Activated T-cell treated with anti-CD3 and anti-CD28 coated beads, Interleukin-2, amount 50 U/mL, for 1 hour (primary cell): ENCODE measurements at regions not wholly inside any gene's neighbourhood (a gene's known extent, or its start where the extent isn't known, plus 50 kb on each side); places are given as distances from the start of the nearest gene placed in this dataset.
"Not testable (repeated sequence)": the region's sequence is repeated elsewhere in the genome, so short reads cannot be mapped to it uniquely, and the experiment has no call there.

Experiments
- DNase-seq: peaks from one replicate; pipeline ENCODE4 v3.0.0-alpha.2; 2020

DNA sequence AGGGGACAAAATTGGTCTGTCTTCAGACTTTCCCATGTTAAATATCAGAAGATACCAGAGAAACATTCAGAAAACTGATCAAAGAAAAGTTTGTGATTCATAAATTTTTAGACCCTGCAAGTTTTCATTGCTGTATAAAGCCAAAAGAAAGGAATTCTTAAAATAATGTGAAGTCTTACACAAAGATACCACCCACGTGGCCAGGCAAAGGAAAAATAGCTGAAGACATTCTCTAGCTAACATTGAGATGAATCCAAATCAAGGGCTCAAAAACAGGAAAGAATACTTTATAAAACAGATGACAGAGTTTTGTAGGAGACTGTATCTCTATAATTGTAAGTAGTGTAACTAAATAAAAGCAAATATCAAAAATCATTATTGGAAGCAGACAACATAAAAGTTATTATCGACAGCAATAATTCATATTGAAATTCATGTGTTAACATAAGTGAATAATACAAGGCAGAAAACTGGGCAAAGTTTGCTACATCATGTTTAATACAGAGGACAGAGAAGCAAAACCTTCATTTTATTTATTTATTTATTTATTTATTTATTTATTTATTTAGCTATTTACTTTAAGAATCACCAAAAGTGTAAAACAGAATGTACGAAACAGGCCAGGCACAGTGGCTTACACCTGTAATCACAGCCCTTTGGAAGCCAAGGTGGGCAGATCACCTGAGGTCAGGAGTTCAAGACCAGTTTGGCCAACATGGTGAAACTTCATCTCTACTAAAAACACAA lies 204.6 kb upstream of the SLIT2 start:
- no peak for DNase-seq

DNA sequence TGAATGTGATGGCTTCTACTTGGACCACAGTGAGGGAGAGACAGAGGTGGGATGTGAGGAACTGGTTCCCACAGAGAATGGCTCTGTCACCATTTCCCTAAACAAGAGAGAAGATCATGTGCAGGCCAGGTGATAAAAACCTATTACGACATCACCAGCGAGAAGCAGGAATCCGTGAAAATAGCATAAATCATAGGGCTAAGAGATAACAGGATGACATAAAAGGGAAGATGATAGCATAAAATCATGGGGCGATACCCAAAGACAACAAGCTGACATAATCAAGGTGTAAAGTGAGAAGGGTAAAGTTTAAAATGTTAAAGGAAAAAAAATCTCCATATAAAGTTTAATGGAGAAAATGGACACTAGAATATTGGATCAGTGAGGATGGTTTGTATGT lies 205.5 kb upstream of the SLIT2 start:
- no peak for DNase-seq

- DNase-seq: no peak
Measured at GRCh38 chr4:20044966-20045365, 206.7 kb upstream of the SLIT2 start.

DNA sequence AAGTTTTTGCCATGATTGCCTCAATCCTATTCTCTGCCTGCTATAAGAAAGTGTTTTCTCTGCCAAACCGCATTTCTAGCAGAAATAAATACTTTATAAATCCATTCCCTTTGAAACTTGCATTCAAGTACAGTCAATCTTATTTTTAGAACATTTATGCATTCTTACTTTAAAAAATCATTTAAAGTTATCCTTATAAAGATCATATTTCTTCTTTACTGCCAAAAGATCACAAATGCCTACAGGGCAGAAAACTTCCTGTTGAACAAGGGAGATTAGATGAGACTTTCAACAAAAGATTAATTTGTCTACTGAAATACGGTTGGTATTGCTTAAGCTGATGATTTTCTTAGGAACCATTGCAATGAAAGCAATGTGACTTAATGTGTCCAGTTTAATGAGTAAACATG lies 207.2 kb upstream of the SLIT2 start:
- DNase-seq: no peak

GRCh38 chr4:20043991-20044390 lies 207.7 kb upstream of the SLIT2 start:
- no peak for DNase-seq

DNA sequence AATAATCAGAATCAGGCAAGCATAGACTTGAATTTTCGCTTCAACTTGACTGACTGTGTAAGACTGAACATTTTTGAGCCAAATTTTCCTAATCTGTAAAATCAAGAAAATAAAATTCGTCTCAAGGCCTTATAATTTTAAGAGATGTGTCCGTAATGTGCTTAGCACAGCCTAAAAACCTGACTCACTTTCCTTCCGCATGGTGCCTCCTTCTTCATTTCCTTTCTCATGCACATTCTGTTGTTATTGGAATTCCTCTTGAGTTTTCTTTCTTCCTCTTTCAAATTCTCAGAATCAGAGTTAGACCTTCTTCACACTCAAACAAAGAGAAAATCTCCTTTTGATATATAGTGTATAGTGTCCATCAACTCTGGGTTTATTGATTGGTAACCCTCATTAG lies 208.9 kb upstream of the SLIT2 start:
- DNase-seq: no peak

DNA sequence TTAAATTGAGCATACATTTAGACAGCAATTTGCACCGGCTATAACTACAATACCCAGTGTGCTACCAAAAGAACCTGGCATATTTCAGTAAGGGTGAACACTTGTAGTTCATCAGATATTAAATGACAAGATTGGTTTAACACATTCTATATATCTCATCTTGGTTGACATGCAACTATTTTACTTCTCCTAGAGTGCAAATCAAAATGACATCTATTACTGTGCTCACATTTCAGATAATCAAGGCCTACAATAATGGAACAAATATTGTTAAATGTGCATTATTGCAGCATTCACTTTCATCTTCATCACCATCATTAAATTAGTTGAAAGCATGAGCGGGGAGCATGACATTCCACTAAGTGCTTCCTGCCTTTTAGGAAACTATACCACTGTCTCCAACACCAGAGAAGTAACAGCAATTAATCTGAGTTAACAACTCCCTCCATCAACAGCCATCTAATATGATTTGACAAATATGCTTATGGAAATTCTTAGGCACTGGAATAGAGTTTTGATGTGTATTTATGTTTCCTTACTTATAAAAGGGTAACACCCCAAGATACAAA lies 209.8 kb upstream of the SLIT2 start:
- no peak for DNase-seq

DNA sequence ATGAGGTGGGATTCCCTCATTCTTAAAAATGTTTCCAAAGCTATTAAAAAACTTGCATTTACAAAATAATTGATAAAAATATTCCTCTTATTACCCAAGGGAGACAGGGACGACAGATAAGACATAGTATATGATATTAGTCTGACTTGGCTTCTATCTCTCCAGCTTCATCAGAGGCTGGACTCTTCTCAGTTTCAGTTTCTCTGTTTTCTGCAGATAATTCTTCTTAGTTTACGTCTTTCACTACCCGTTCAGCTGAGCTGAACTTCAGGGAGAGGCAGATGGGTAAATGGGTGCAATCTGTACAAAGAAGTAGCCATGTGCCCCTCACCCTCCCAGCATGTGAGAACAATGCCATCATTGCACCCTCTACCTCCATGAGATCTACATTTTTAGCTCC lies 214.0 kb upstream of the SLIT2 start:
- no peak for DNase-seq

- no peak for DNase-seq
Measured at GRCh38 chr4:20030108-20030507, 221.6 kb upstream of the SLIT2 start.

DNA sequence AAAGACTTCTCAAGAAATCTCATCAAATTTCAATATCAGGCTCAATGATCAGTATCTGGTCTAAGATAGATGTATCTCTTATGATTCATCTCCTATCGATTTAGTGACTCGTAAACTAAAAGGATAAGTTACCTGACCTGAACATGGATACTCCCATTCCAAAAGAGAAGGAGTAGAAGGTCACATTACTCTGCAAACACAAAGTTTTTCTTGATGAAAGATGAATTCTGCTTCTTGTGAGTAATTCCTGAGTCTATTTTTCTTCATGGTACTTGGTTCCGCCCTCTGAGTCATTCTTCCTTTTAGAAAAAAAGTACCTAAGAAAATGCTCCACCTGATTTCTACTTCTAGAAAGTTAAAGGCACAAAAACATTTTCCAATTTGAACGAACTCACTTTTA lies 223.1 kb upstream of the SLIT2 start:
- no peak for DNase-seq

DNA sequence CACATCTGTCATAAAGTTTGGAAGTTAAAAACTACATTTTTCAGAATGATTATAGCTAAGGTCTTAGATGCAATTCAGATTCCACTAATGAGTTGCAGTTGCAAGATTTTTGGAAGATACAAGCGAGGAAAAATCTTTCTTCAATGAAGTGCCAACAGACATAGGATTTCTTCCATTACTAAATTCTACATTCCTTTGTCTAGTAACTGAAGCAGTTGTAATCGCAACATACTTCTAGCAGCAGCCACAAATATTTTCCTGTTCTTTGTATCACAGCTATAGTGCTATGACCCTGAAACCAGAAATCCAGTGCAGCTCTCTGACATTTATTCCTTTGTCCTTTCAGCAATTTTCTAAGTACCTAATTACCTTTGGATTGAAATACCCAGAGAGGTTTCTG lies 225.2 kb upstream of the SLIT2 start:
- no peak for DNase-seq

GRCh38 chr4:20022471-20022870 lies 229.2 kb upstream of the SLIT2 start:
- no peak for DNase-seq

GRCh38 chr4:20020056-20020455 lies 231.6 kb upstream of the SLIT2 start:
- DNase-seq: no peak

DNA sequence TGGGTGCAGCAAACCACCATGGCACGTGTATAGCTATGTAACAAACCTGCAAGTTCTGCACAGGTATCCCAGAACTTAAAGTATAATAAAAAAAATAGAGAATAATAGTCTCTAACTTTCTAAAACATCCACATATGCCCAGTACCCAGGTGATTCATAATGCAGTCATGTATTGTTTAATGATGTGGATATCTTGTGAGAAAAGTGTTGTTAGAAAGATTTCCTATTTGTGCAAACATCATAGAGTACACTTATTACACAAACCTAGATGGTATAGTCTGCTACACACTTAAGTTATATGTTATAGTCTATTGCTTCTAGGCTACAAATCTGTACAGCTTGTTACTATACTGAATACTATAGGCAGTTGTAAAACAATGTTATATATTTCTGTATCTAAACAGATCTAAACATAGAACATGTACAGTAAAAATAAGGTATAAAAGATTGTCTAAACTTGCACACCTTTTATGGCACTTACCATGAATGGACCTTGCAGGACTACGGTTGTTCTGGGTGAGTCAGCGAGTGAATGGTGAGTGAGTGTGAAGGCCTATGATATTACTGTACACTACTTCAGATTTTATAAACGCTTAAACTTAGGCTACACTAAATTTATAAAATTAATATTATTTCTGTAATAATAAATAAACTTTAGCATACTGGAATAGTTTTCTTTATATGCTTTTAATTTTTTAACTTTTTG lies 232.2 kb upstream of the SLIT2 start:
- no peak for DNase-seq

GRCh38 chr4:20017777-20018115 lies 234.0 kb upstream of the SLIT2 start:
- DNase-seq: no peak

DNA sequence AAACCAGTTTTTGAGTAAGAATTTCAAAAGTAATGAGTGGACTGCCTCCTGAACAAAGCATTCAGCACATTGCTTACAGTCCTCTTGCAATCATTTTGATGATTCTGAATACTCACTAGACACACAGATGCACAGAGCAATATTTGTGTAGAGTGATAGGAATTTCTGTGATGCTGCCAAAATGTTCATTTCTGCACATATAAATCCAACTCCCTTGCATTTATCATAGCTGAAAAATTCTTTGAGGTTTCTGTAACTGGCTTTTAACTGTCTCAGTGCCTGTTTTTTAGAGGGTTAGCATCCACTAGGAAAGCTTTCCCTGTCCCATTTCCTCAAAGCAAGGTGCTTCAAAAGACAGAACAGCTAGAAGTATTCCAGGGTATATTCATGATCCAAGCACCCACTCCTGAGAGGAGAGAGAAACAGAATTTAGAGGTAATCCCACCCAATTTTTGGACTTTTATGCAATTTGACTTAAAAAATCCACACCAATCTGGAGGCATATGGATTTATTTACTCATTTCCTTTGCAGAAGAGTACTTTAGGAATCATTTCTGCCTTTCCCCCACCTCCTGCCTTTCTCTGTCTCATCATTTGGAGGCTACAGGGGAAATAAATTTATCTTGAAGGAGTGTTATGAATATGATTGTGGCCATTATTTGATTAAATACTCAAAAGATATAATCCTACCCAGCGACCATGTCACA lies 234.5 kb upstream of the SLIT2 start:
- DNase-seq: no peak

- no peak for DNase-seq
Measured at GRCh38 chr4:20015636-20016224, 236.0 kb upstream of the SLIT2 start.

DNA sequence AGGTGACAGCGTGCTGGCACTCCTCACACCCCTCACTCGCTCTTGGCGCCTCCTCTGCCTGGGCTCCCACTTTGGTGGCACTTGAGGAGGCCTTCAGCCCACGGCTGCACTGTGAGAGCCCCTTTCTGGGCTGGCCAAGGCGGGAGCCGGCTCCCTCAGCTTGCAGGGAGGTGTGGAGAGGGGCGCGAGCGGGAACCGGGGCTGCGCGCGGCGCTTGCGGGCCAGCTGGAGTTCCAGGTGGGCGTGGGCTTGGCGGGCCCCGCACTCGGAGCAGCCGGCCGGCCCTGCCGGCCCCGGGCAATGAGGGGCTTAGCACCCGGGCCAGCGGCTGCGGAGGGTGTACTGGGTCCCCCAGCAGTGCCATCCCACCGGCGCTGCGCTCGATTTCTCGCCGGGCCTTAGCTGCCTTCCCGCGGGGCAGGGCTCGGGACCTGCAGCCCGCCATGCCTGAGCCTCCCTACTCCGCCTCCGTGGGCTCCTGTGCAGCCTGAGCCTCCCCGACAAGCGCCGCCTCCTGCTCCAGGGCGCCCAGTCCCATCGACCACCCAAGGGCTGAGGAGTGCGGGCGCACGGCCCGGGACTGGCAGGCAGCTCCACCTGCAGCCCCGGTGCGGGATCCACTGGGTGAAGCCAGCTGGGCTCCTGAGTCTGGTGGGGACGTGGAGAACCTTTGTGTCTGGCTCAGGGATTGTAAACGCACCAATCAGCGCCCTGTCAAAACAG lies 247.7 kb upstream of the SLIT2 start:
- DNase-seq: not testable (repeated sequence)

GRCh38 chr4:19999775-20000414 lies 251.8 kb upstream of the SLIT2 start:
- no peak for DNase-seq

DNA sequence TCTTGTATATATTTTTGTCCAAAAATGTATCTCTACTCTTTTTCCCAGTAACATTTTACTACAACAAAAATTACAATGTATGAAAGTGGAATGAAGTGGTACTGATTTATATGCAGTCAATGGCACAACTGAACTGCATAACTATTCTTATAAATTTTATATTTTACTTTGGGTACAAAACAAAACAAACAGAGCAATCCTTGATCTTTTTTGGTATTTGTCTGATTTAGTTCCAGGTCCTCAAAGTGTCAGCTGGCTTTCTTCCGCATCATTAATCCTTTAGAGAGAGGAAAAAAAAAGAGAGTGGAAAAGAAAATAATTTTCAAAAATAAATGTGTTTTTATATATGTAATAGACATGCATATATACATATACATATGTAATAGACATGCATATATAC lies 252.4 kb upstream of the SLIT2 start:
- no peak for DNase-seq

DNA sequence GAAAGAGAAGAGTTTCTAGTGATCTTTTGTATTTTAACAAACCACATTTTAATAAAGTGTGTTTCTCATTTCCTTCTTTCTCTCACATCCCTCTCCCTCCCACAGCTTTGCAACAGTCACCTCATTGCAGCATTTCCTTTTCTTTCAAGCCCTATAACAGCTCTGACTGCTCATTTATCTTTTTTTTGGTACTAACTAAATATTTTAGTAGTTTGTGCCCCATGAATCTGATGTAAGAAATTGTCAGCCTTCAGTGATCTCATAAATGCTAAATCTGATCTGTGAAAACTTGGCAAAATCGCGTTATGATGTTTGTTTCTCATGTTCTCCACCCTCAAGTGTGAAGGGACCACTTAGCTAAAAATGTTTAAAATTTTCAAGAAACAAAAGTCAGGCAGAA lies 258.5 kb upstream of the SLIT2 start:
- no peak for DNase-seq

DNA sequence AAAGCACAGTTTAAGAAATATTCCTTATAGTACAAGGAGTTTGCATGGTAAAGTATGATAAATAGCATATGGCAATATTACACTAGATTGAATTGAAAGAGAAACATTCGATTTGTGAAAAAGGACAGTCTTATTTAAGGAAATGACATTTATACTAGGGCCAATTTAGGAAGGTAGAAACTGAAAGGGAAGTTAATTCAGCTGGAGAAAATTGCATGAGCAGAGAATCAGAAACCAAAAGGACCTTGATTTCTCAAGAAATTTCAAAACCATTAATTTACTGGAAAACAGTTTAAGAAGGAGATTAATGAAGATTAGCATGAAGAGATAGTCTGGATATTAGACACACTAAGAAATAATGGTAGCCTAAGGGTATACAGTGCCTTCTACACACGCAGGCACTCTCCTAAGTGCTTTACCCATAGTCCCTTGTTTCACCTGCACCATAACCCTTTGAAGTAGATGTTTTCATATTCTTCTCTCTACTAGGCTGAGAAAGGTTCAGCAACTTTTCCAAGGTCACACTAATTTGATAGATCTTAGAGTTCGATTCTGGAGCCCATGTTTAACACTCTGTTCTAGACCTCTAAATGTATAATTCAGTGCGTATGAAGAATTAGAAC lies 259.1 kb upstream of the SLIT2 start:
- no peak for DNase-seq
